AG04450 (cell line): ENCODE measurements at regions not wholly inside any gene's neighbourhood (a gene's known extent, or its start where the extent isn't known, plus 50 kb on each side); places are given as distances from the start of the nearest gene placed in this dataset.

ENCODE experiments used
- CTCF ChIA-PET: fragments of 300-600, 350-600 bp; formaldehyde crosslinking; extraction: SDS; loops from one replicate; lab custom pipeline; 2022; ENCODE audit warnings: antibody characterized with exemption, inconsistent platforms; lab: Charles Lee
- POLR2A ChIA-PET: fragments of 350-600 bp; formaldehyde crosslinking; extraction: SDS; loops from one replicate; lab custom pipeline; 2021; ENCODE audit warnings: antibody characterized with exemption, inconsistent platforms; lab: Yijun Ruan, JAX
- DNase-seq: peaks from one replicate; pipeline ENCODE4 v3.0.0-alpha.2; 2011; ENCODE audit warnings: low read depth, low spot score
- H3K27ac ChIP-seq: one replicate; pipeline ENCODE4 v1.5.1; 2012; ENCODE audit warnings: low read depth, low read length, control low read depth
- H3K27me3 ChIP-seq: one replicate; pipeline ENCODE4 v1.6.0; 2012; ENCODE audit warnings: low read length; ENCODE audit not compliant: control insufficient read depth, insufficient read depth
- H3K4me3 ChIP-seq: 2 replicates; pipeline ENCODE4 v1.5.1; 2011; ENCODE audit warnings: mild to moderate bottlenecking, low read depth, low read length, control low read depth
- H3K9me3 ChIP-seq: 2 replicates; pipeline ENCODE4 v1.5.1; 2012; ENCODE audit warnings: low read length; ENCODE audit not compliant: control insufficient read depth, insufficient read depth
- TF ChIP-seq, protein P1 (sequence below): IDR thresholded peaks from 2 replicates; pipeline ENCODE4 v1.5.1; 2011; ENCODE audit warnings: low read depth, low read length, control low read depth, inconsistent platforms

DNA sequence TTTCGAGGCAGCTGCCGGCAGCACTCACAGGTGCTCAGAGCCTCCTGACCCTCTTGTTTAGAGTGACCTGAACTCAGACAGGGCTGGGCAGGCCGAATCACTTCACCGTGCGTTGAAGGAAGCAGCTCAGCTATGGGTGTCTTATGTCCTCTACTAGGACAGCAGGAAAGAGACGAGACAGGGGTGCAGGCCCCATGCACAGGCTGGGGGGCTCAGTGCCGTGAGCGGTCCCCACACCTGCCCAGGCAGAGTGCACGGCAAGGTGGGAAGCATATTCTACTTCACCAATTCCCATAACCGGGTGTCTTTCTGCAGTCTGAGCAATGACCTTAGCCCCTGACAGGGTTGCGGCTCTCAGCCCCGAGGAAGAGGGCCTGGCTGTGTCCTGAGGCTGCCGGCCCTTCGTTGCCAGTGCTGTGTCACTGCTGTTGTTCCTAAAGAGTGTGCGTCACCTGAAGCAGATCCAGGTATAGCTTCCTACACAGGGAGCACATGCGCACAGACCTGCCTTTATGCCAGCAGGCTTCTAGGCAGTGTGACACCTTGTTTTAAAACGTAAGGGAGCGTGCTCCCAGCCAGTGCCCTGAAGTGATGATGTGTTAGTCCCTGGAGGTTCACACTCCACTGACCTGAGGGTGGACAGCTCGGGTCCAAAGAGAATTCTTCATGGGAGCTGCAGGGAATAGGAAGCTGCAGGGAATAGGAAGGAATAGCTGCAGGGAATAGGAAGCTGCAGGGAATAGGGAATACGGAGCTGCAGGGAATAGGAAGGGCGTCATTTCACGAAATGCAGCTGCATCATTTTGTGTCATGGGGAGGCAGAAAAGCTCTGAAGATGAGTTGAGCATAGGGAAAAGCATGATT is 207.9 kb upstream of the SALL3 start:
- Histone ChIP-seq H3K4me3 (no peak overlapping the region), H3K9me3 (peaks cover 91% of the 10 kb centered on the region), H3K27ac (no peak overlapping the region), H3K27me3 (no peaks in the 10 kb centered on the region)
- ChIA-PET CTCF (no interaction called here), POLR2A (no interaction called here)
- TF ChIP-seq, protein P1, sequence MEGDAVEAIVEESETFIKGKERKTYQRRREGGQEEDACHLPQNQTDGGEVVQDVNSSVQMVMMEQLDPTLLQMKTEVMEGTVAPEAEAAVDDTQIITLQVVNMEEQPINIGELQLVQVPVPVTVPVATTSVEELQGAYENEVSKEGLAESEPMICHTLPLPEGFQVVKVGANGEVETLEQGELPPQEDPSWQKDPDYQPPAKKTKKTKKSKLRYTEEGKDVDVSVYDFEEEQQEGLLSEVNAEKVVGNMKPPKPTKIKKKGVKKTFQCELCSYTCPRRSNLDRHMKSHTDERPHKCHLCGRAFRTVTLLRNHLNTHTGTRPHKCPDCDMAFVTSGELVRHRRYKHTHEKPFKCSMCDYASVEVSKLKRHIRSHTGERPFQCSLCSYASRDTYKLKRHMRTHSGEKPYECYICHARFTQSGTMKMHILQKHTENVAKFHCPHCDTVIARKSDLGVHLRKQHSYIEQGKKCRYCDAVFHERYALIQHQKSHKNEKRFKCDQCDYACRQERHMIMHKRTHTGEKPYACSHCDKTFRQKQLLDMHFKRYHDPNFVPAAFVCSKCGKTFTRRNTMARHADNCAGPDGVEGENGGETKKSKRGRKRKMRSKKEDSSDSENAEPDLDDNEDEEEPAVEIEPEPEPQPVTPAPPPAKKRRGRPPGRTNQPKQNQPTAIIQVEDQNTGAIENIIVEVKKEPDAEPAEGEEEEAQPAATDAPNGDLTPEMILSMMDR: no peak
- no peak for DNase-seq

DNA sequence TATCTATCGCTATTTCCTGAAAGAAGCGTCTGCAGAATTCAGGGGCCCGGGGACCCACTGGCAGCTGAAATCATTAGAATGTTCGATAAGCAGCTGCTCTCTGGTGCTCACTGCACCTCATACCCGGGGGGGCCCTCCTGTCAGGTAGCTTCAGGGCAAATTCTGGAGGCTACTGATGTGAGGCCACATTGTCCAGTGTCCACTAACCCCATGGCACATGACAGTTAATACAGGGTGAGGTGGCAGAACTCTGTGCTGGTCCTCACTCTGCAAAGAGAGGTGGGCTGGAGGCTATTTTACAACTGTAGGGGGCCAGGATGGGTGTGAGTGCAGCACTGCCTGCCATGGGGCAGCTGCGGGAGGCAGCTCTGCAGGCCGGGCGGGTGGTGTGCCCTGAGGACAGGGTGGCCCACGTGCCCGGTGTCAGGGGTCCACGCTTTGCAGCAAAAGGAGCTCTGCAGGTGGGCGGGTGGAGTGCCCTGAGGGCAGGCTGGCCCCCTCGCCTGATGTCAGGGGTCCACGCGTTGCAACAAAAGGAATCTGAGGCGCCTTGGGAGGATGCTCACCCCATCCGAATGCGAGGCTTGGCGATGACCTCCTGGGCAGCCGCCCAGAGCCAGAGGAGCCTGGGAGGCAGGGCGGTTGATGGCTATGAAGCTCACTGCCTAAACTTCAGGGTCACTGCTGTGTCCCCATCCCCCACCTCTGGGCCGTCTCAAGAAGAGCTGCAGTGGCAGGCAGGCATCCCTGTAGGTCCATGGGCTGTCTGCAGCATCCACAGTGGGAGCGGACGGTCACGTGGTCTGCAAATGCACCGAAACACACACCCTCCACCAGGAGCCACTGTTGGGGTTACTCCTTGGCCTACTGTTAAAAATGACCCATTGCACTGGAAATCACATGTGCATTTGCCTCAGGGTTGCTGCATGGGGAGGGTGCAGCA is 207.0 kb upstream of the SALL3 start:
- Histone ChIP-seq H3K9me3 (peaks cover 91% of the 10 kb centered on the region), H3K27me3 (no peaks in the 10 kb centered on the region), H3K4me3 (no peak overlapping the region), H3K27ac (no peak overlapping the region)
- POLR2A ChIA-PET: no interaction called here
- DNase-seq: no peak
- CTCF ChIA-PET: no interaction called here
- TF ChIP-seq, protein P1: no peak

DNA sequence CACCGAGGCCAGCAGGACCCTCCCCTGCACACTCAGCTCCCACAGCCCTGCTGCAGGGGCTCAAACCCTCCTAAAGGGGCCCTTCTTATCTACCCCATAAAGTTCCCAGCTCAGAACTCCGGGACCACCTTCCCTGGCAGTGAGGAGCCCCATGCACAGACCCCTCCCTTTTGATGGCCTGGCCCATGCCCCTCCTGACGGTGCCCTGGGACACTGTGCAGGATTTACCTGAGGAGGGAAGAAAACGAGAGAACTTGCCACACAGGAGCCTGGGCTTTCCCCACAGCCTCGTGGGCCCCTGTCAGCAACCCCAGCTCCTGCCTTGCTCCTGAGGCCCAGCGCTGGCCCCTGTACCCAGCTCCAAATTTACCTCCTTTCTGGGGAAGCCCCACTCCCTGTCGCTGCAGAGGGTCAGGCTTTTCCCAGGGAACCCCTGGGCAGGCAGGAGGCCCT is 206.3 kb upstream of the SALL3 start:
- Histone ChIP-seq H3K9me3 (peaks cover 91% of the 10 kb centered on the region), H3K4me3 (no peak overlapping the region), H3K27me3 (no peaks in the 10 kb centered on the region), H3K27ac (no peak overlapping the region)
- no peak for DNase-seq
- POLR2A ChIA-PET: no interaction called here
- TF ChIP-seq, protein P1: no peak
- CTCF ChIA-PET: no interaction called here

DNA sequence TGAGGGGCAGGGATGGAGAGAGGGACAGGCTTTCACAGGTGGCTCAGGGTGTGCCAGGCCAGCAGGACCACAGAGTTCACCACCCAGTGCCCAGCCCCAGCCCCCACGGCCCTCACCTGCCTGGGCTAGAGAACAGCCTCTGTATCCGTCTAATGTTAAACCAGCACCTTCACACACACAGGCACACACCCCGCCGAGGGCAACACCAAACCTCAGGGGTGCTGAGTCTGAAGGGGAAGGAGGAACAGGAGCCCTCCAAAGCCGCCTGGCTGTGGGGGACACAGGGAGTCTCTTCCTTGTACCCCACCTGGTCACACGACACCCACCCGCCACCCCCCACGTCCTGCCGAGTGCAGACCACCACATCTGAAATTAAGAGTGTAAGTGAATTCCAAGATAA is 205.8 kb upstream of the SALL3 start:
- ChIA-PET POLR2A (no interaction called here), CTCF (no interaction called here)
- no peak for DNase-seq
- Histone ChIP-seq H3K27me3 (no peaks in the 10 kb centered on the region), H3K27ac (no peak overlapping the region), H3K4me3 (no peak overlapping the region), H3K9me3 (peaks cover 90% of the 10 kb centered on the region)
- TF ChIP-seq, protein P1: no peak

DNA sequence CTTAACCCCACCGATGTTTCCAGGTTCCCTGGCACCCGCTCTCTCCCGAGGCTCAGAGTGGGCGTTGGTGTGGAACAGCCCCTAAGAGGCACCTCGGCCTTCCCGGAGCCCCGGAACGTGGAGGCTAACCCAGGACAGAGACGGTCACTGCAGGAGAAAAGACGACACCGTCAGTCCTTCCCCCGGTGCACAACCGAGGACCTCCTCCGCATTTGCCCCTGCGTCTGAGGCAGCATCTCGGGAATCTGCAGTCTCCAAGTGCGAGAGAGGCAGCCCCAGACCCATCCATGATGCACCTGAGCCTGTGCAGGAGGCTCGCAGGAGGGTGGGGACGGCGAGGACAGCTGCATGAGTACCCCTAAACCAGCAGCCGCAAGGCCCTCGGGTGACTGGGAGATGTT is 204.9 kb upstream of the SALL3 start:
- Histone ChIP-seq H3K9me3 (peaks cover 85% of the 10 kb centered on the region), H3K27ac (no peak overlapping the region), H3K4me3 (no peak overlapping the region), H3K27me3 (no peaks in the 10 kb centered on the region)
- POLR2A ChIA-PET: no interaction called here
- no peak for DNase-seq
- TF ChIP-seq, protein P1: no peak
- CTCF ChIA-PET: no interaction called here
